PC-3 (cell line): ENCODE measurements at regions not wholly inside any gene's neighbourhood (a gene's known extent, or its start where the extent isn't known, plus 50 kb on each side); places are given as distances from the start of the nearest gene placed in this dataset.

Experiments
- ATAC-seq: fragments of 200-7000 bp; cut with Tn5 transposase; 2 replicates; pipeline ENCODE4 v1.9.1; 2020; ENCODE audit warnings: mild to moderate bottlenecking, moderate library complexity
- BruUV-seq: library from RNA; stranded (reverse); fragments of 400-500 nt; replicated peaks from 2 replicates; lab custom pipeline; 2021; lab: Mats Ljungman, UMichigan
- CTCF ChIA-PET: fragments of 300-600 bp; sonication (Branson Sonifier 250); formaldehyde crosslinking; loops from one replicate; lab custom pipeline; 2022; ENCODE audit warnings: antibody characterized with exemption; lab: Charles Lee
- POLR2A ChIA-PET: fragments of 300-600 bp; sonication (Branson Sonifier 250); formaldehyde crosslinking; loops from one replicate; lab custom pipeline; 2022; ENCODE audit warnings: antibody characterized with exemption; ENCODE audit not compliant: unreplicated experiment; lab: Charles Lee
- DNase-seq: peaks from one replicate; pipeline ENCODE4 v3.0.0-alpha.2; 2015
- H2AFZ ChIP-seq: fragments of 300-600 bp; sonication (generic); 2 replicates; pipeline ENCODE4 v1.6.0; 2016; ENCODE audit warnings: antibody characterized with exemption, low read length
- H3F3A ChIP-seq: fragments of 300-600 bp; sonication (generic); one replicate; pipeline ENCODE4 v1.6.0; 2017; ENCODE audit warnings: antibody characterized with exemption, low read length, control low read depth, mild to moderate bottlenecking; ENCODE audit not compliant: unreplicated experiment
- H3K27ac ChIP-seq: fragments of 300-600 bp; sonication (generic); 2 replicates; pipeline ENCODE4 v1.5.1; 2016; ENCODE audit warnings: mild to moderate bottlenecking, low read length
- H3K27me3 ChIP-seq: fragments of 300-600 bp; sonication (generic); 2 replicates; pipeline ENCODE4 v1.6.1; 2016; ENCODE audit warnings: low read length, mixed read lengths
- H3K36me3 ChIP-seq: fragments of 300-600 bp; sonication (generic); 2 replicates; pipeline ENCODE4 v1.6.1; 2016; ENCODE audit warnings: low read depth, mixed run types, low read length, mixed read lengths
- H3K4me1 ChIP-seq: fragments of 300-600 bp; sonication (generic); 2 replicates; pipeline ENCODE4 v1.5.1; 2016; ENCODE audit warnings: low read length; ENCODE audit not compliant: insufficient read depth
- H3K4me2 ChIP-seq: fragments of 300-600 bp; sonication (generic); 2 replicates; pipeline ENCODE4 v1.6.0; 2016; ENCODE audit warnings: low read length
- H3K4me3 ChIP-seq: fragments of 300-600 bp; sonication (generic); 2 replicates; pipeline ENCODE4 v1.5.1; 2016; ENCODE audit warnings: mild to moderate bottlenecking, low read length, mixed read lengths
- H3K79me2 ChIP-seq: fragments of 300-600 bp; sonication (generic); 2 replicates; pipeline ENCODE4 v1.6.1; 2017; ENCODE audit warnings: low read length, mixed read lengths
- H3K9ac ChIP-seq: fragments of 300-600 bp; sonication (generic); 2 replicates; pipeline ENCODE4 v1.6.0; 2016; ENCODE audit warnings: mild to moderate bottlenecking, low read length
- H3K9me2 ChIP-seq: fragments of 300-600 bp; sonication (generic); replicated peaks from 2 replicates; pipeline ENCODE4 v1.6.1; 2016; ENCODE audit warnings: mixed run types, low read length, mixed read lengths
- H3K9me3 ChIP-seq: fragments of 300-600 bp; sonication (generic); 2 replicates; pipeline ENCODE4 v1.6.1; 2016; ENCODE audit warnings: low read length, mixed read lengths
- H4K20me1 ChIP-seq: fragments of 300-600 bp; sonication (generic); 2 replicates; pipeline ENCODE4 v1.6.1; 2016; ENCODE audit warnings: low read length, mixed read lengths
- EZH2 ChIP-seq: fragments of 300-600 bp; sonication (generic); IDR thresholded peaks from one replicate; pipeline ENCODE4 v1.6.1; 2017; ENCODE audit warnings: antibody characterized with exemption, mild to moderate bottlenecking, low read length; ENCODE audit not compliant: unreplicated experiment
- EZH2phosphoT487 ChIP-seq: fragments of 300-600 bp; sonication (generic); IDR thresholded peaks from 2 replicates; pipeline ENCODE4 v1.6.1; 2018; ENCODE audit warnings: mild to moderate bottlenecking, antibody characterized with exemption, low read length, borderline replicate concordance
- intact Hi-C: fragments of 100-400 bp; cut with micrococcal nuclease; formaldehyde crosslinking; loops from 2 replicates; pipeline ENCODE4 v1.9.0; 2023
- TF ChIP-seq, protein P1 (sequence below): fragments of 300-600 bp; sonication (generic); conservative IDR thresholded peaks from 2 replicates; pipeline ENCODE4 v1.5.1; 2017; ENCODE audit warnings: antibody characterized with exemption, low read depth, mild to moderate bottlenecking, low read length

GRCh38 chr4:84378356-84378755 is 120.7 kb downstream of the NKX6-1 start:
- Histone ChIP-seq H3K27me3 (no peaks in the 10 kb centered on the region), H3K4me1 (peaks cover 13% of the 10 kb centered on the region; the same call in 1 of the 2 replicates), H2AFZ (no peak overlapping the region), H3K4me2 (no peak overlapping the region), H3K9ac (no peak overlapping the region), H3K36me3 (no peaks in the 10 kb centered on the region), H3K79me2 (no peaks in the 10 kb centered on the region), H3F3A (no peaks in the 10 kb centered on the region), H4K20me1 (no peaks in the 10 kb centered on the region), H3K27ac (no peak overlapping the region), H3K4me3 (no peak overlapping the region), H3K9me2 (no peaks in the 10 kb centered on the region), H3K9me3 (no peaks in the 10 kb centered on the region)
- DNase-seq (no peak), ATAC-seq (no peak)
- no TSS peak for BruUV-seq
- ChIA-PET POLR2A (no interaction called here), CTCF (no interaction called here)
- no peak for TF ChIP-seq EZH2
- TF ChIP-seq, protein P1, sequence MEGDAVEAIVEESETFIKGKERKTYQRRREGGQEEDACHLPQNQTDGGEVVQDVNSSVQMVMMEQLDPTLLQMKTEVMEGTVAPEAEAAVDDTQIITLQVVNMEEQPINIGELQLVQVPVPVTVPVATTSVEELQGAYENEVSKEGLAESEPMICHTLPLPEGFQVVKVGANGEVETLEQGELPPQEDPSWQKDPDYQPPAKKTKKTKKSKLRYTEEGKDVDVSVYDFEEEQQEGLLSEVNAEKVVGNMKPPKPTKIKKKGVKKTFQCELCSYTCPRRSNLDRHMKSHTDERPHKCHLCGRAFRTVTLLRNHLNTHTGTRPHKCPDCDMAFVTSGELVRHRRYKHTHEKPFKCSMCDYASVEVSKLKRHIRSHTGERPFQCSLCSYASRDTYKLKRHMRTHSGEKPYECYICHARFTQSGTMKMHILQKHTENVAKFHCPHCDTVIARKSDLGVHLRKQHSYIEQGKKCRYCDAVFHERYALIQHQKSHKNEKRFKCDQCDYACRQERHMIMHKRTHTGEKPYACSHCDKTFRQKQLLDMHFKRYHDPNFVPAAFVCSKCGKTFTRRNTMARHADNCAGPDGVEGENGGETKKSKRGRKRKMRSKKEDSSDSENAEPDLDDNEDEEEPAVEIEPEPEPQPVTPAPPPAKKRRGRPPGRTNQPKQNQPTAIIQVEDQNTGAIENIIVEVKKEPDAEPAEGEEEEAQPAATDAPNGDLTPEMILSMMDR: no peak
- TF ChIP-seq EZH2phosphoT487: no peak
- intact Hi-C loops: no loop called here

DNA sequence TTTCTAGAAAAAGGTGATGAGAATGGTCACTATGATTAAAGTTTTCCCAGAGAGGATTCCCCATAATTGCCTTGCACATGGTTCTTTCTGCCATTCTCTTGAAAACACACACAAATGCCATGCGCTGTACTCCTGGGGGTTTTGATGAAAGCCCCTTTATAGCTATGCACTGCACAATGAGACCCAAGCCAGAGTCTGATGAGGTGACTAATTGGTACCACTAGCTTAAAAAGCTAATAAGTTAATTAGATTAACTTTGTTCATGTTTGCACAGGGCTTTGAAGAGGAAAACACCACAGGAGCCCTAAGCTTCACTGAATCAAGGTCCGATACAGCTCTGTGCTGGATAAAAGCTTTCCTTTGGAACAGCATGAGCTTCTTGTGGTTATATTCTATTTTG is 132.2 kb downstream of the NKX6-1 start:
- ATAC-seq (no peak), DNase-seq (no peak)
- no TSS peak for BruUV-seq
- no peak overlapping the region for H3K4me3 ChIP-seq
- no peaks in the 10 kb centered on the region for H4K20me1 ChIP-seq
- H3K9ac ChIP-seq: no peak overlapping the region
- intact Hi-C loops: no loop called here
- no peaks in the 10 kb centered on the region for H3K4me1 ChIP-seq
- no peaks in the 10 kb centered on the region for H3F3A ChIP-seq
- no peaks in the 10 kb centered on the region for H3K36me3 ChIP-seq
- no peaks in the 10 kb centered on the region for H3K79me2 ChIP-seq
- H3K4me2 ChIP-seq: no peak overlapping the region
- no peaks in the 10 kb centered on the region for H3K9me3 ChIP-seq
- POLR2A ChIA-PET: no interaction called here
- no peak overlapping the region for H3K27ac ChIP-seq
- H2AFZ ChIP-seq: no peak overlapping the region
- TF ChIP-seq EZH2phosphoT487 (no peak), EZH2 (no peak)
- TF ChIP-seq, protein P1: no peak
- 0 out of 2 replicates have a peak, but pooled peaks cover 3% of the 10 kb centered on the region for H3K27me3 ChIP-seq
- CTCF ChIA-PET: no interaction called here
- H3K9me2 ChIP-seq: no peaks in the 10 kb centered on the region

- H3K36me3 ChIP-seq: no peaks in the 10 kb centered on the region
- DNase-seq: peak; percentile 35
- CTCF ChIA-PET: no interaction called here
- POLR2A ChIA-PET: no interaction called here
- no peaks in the 10 kb centered on the region for H3K9me3 ChIP-seq
- no peaks in the 10 kb centered on the region for H3K27me3 ChIP-seq
- H3K9ac ChIP-seq: no peak overlapping the region
- BruUV-seq: no TSS peak
- peak; percentile 13; the same call in 1 of the 2 replicates for ATAC-seq
- no peak overlapping the region for H3K4me2 ChIP-seq
- H3K4me3 ChIP-seq: no peak overlapping the region
- intact Hi-C loops: no loop called here
- TF ChIP-seq, protein P1: no peak
- no peak for TF ChIP-seq EZH2phosphoT487
- TF ChIP-seq EZH2: no peak
- H3K79me2 ChIP-seq: no peaks in the 10 kb centered on the region
- H2AFZ ChIP-seq: no peak overlapping the region
- H3K9me2 ChIP-seq: no peaks in the 10 kb centered on the region
- no peak overlapping the region for H3K27ac ChIP-seq
- no peaks in the 10 kb centered on the region for H3F3A ChIP-seq
- H3K4me1 ChIP-seq: no peaks in the 10 kb centered on the region
- no peaks in the 10 kb centered on the region for H4K20me1 ChIP-seq
Measured at GRCh38 chr4:84366161-84366560, 132.9 kb downstream of the NKX6-1 start.
